ENCODE measurements at regions not wholly inside any gene's neighbourhood (a gene's known extent, or its start where the extent isn't known, plus 50 kb on each side); places are given as distances from the start of the nearest gene placed in this dataset.

DNA sequence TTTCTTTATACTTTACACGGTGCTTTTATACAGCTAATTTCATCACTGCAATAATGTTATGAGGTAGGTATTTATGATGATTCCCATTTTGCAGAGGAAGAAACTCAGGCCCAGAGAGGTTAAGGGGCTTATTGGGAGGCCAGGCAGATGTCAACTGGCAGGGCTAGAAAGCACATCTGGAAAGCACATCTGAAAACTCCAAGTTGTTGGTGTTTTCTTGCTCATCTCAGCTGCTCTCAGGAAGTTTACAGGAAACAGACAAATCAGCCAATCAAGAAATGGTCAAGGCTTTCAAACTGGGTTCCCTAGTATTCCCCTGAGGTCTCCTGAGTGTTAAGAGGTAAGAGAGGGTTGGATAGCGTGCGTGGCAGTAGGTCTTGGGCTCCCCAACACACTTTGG lies 124.1 kb upstream of the MED13L start:
- DNase-seq (ENCODE audit: low read depth in 2 of 2, low spot score in 1 of 2) = no peak

DNA sequence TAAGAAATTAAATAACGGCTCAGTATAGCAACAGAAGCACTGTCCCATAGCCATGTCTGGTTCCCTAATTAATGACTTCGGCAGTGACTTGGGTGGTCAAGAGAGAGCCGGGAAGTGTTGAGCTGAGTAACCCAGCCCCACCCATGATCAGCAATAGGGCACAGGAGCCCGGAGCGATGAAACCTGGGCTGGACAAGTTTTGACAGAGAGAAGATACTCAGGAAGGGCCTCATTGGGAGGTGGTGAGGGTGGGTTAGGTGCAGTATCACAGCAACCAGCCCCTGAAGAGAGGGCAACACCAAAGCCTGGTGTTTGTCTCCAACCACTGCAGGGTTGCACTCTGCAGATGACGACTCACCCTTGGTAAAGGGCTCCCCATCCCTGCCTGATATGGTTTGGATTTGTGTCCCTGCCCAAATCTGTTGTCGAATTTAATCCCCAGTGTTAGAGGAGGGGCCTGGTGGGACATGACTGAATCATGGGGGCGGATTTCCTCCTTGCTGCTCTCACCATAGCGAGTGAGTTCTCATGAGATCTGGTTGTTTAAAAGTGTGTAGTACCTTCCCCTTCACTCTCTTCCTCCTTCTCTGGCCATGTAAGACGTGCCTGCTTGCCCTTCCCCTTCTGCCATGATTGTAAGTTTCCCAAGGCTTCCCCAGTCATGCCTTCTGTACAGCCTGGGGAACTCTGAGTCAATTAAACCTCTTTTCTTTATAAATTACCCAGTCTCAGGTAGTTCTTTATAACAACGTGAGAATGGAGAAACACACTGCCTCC lies 124.9 kb upstream of the MED13L start:
- no peak for DNase-seq (ENCODE audit: low read depth in 2 of 2, low spot score in 1 of 2)

DNA sequence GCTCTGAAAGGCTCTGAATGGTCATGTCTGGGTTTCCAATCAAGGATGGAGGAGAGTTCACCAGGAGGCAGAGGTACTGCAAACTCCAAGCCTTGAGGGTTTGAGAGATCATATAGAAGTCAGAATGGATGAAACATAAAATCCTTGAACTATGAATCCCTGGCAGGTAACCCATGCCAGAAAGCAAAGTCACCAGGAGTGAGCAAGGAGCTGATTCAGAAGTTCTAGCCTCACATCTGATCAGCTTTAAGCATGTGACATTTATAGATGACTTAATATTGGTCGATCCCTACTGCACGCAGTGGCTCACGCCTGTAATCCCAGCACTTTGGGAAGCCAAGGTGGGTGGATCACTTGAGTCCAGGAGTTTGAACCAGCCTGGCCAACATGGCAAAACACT lies 126.1 kb upstream of the MED13L start:
- DNase-seq (ENCODE audit: low read depth in 2 of 2, low spot score in 1 of 2) = no peak

DNA sequence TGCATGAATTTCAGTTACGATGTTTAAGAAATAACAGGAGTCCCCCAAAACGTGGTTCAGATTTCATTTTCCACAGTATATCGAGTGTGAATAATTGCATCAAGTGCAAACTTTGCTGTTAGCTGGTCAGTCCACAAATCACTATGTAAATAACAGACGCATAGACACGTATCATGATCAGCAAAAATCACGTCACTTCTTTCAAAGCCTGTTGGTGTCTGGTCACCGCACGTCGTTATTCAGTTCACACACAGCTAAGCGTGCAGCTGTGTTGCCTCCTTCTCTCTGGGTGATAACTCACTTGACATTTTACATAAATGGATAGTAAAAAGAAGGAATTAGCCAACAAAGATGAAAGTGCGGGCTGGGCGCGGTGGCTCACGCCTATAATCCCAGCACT lies 126.8 kb upstream of the MED13L start:
- no peak for DNase-seq (ENCODE audit: low read depth in 2 of 2, low spot score in 1 of 2)

DNA sequence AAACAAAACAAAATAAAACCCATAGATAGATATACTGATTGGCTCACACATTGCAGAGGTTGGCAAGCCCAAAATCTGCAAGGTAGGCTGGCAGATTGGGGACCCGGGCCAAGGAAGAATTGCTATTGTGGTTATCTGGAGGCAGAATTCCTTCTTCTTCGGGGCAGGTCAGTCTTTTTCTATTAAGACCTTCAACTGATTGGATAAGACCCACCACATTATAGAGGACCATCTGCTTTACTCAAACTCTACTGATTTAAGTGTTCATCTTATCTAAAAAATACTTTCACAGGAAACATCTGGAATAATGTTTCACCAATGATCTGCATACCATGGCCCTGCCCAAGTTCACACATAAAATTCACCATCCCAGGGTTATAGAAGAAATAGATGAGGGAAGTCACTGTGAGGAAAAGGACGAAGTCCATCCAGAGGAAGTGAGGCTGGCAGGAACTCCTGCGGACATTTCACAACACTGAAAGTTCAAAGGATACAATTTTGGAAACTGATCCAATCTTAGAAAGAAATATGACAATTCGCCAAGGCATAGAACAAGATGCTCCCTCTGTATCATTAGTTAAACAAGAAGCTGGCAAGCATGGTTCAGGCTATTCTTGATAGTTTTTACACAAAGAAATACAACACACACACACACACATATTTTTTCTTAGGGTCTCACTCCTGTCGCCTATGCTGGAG lies 127.6 kb upstream of the MED13L start:
- no peak for DNase-seq (ENCODE audit: low read depth in 2 of 2, low spot score in 1 of 2)

DNA sequence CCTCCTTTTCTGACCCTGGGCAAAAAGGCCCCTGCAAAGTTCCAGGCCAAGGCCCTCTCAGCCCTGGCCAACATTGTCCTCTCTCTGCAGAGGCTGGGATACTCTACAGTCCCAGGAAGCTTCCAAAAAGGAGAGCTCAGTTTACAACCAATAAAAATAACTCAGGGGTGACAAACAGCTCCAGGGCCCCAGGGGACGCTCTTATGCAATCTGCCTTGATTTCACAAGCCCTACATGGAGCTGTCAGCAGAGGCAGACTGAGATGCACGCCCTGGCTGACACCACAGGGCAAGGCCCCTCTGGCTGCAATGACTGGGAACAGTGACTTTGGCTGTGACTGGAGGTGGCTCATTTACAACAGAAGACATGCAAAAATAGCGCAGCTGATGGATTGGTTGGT lies 129.0 kb upstream of the MED13L start:
- no peak for DNase-seq (ENCODE audit: low read depth in 2 of 2, low spot score in 1 of 2)

DNA sequence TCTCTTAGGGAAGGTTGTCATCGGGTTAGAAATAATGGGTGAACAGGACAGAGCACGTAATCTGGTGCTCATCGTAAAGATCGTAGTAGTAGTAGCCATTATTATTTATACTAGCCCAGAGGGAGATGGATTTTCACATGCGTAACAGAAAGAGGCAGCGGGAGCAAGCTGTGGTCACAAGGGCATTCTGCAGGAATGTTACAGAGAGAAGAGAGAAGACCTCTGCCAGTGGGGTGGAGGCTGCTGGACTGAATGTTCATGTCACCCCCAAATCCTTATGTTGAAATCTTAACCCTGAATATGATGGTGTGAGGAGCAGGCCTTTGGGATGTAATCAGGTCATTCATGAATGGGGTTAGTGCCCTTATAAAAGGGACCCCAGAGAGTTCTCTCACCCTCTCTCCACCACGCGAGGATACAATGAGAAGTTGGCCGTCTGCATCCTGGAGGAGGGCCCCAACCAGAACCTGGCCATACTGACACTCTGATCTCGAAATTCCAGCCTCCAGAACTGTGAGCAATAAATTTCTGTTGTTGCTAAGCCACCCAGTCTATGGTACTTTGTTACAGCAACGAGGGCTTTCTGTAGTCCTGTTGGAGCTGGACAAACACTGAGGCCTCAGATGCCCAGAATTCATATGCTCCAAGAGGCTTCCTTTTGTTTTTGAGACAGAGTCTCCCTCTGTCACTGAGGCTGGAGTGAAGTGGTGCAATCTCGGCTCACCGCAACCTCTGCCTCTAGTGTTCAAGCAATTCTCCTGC lies 131.2 kb upstream of the MED13L start:
- DNase-seq (ENCODE audit: low read depth in 2 of 2, low spot score in 1 of 2) = no peak

DNA sequence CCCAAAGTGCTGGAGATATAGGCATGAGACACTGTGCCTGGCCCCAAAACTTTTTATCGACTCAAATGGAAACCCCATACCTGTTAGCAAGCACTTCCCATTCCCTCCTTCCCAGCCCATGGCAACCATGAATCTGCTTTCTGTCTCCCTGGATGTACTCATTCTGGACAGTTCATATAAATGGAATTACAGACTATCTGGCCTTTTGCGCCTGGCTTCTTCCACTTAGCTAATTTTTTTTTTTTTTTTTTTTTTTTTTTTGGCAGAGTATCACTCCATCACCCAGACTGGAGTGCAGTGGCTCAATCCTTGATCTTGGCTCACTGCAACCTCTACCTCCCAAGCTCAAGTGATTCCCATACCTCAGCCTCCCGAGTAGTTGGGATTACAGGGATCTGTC lies 134.5 kb upstream of the MED13L start:
- DNase-seq (ENCODE audit: low read depth in 2 of 2, low spot score in 1 of 2) = no peak

DNA sequence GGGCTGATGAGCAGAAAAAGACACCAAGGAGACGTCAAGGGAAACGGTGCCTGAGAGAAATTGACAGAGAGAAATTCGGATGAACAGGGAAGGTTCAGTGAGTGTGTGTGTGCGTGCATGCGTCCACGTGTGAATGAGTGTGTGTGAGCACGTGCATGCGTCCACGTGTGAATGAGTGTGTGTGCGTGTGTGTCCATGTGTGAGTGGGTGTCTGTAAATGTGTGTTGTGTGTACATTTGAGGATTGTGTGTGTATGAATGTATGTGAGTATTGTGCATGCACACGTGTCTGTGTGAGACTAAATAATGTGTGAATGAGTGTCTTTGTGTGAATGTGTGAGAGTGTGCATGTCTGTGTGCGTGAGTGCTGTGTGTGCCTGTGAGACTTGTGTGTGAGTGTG lies 137.4 kb upstream of the MED13L start:
- no peak for DNase-seq (ENCODE audit: low read depth in 2 of 2, low spot score in 1 of 2)

DNA sequence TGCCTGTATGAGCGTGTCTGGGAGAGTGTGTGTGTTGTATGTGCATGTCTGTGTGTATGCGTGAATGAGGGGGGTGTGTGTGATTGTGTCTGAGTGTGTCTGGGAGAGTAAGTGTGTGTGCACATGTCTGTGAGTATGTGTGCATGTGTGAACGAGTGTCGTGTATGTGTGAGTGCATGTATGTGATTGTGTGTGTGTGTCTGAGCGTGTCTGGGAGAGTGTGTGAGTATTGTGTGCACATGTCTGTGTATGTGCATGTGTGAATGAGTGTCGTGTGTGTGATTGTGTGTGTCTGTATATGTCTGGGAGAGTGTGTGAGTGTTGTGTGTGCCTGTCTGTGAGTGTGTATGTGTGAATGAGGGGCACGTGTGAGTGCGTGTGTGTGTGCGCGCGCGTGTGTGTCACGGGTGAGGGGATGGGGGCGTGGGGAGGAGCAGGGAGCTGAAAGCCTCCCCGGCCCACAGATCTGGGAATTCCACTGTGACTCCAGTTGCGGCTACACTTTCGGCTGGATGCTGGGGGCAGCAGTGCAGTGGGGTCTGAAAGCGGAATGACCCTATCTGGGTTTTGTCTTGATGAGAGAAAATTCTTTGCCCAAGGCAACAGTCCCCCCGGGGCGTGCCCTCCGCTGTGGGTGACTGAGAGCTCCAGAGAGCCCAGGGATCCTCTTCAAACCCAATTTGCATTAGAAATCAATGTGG lies 138.1 kb upstream of the MED13L start:
- DNase-seq (ENCODE audit: low read depth in 2 of 2, low spot score in 1 of 2) = no peak

DNA sequence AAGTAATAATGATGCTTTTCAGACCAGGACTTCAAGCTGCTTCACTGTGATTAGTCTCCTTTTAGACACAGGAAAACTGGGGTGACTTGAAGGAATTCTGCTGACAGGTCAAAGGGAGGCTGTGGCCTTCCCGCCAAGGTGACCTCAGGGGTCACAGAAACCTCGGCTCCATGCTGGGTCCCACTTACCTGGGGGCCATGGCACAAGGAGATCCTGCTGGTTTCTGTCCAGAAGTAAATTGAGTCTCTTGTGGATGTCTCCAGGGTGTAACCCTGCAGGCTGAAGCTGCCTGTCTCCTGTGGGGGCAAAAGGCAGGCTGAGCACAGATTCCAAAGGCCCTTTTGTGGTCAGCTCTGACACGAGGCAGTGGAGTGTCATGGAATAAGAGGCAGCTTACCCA lies 138.7 kb upstream of the MED13L start:
- DNase-seq (ENCODE audit: low read depth in 2 of 2, low spot score in 1 of 2) = no peak

DNA sequence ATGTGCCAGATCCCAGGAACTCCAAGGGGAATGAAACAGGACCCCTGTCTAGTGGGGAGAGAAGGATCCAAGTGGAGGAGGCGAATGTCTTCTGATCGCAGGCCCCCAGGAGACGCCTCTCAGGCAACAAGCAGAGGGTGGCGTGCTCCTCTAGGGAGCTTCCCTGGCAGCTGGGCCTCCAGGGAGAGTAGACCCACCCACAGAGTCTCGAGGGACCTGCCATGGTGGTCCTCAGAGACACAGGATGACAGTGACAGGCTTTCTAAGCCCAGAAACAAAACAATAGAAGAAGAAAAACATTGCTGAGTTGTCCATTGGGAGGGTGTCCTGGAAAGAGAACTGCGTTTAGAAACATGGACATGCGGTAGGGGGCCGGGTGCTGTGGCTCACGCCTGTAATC lies 140.6 kb upstream of the MAP1LC3B2 start:
- DNase-seq (ENCODE audit: low read depth in 2 of 2, low spot score in 1 of 2) = no peak

DNA sequence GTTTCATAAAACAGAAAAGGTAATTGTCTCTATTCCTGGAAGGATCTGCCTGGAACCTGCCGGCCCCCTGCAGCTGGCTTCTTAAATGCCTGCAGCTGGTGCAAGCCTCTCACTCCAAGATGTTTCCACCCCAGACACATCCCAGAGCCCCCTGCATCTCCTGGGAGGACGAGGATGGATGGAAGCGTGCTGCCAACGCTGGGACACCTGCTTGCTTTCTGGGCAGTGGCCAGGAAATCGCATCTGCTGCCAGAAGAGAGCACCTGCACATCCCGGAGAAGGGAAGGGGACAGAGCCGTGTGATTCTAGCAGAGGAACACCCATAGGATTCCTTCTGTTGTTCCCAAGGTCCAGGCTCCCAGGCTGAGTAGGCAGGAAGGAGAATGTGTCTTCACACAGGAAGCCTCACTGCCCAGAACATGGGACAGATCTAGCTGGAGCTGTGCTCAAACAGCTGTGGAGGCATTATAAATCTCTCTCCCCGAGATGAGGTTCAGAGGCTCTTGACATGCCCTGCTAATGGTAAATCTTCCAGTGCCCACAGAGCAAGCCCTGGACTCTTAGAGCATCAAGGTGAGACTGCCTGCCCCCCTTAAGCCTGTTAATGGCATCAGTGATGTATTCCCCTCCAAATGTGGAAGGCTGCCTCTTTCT lies 138.8 kb upstream of the MAP1LC3B2 start:
- no peak for DNase-seq (ENCODE audit: low read depth in 2 of 2, low spot score in 1 of 2)

DNA sequence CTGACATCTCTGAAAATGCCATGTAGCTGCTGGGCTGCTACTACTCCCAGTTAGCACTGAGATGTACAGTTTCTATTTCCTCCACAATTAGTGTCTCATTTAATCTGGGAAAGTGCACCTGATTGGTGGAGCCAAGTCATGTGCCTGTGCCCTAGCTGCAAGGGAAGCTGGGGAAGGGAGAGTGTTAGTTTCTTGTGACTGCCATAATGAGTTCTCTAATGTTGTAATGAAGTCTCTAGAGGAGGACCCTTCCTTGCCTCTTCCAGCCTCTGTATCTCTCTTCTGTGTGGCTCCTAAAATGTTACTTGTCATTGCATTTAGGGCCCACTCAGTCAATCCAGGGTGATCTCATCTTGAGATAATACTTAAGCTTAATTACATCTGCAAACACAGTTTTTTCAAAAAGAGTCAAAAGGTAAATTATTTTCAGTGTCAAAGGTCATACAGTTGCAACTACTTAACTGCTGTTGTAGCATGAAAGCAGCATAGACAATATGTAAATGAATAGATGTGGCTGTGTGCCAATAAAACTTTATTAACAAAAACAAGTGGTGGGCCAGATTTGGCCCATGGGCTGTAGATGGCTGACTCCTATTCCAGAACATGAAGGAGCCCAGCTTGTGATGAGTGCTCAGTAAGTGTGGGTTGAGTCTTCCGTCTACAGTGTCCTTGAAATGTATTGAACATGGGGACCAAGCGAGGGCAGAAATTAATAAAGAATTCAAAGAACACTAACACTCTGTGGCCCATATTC lies 137.2 kb upstream of the MAP1LC3B2 start:
- DNase-seq (ENCODE audit: low read depth in 2 of 2, low spot score in 1 of 2) = no peak

DNA sequence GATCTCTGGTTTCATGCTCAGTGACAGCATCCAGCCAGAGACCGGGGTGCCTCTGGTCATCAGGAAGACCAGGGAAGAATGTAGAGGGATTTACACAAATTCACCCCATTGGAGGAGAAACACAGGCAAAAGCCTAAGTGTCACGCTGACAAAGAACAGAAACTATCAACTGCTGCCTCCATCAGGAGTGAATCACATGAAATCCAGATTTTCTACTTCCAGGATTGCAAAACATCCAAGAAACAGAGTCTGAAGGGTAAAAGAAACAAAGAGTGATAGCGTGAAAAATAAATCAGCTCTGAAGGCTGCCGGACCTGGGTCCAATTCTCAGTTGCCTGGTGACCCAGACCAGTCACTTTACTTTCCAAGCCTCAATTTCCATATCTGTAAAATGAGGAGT lies 136.1 kb upstream of the MAP1LC3B2 start:
- no peak for DNase-seq (ENCODE audit: low read depth in 2 of 2, low spot score in 1 of 2)

DNA sequence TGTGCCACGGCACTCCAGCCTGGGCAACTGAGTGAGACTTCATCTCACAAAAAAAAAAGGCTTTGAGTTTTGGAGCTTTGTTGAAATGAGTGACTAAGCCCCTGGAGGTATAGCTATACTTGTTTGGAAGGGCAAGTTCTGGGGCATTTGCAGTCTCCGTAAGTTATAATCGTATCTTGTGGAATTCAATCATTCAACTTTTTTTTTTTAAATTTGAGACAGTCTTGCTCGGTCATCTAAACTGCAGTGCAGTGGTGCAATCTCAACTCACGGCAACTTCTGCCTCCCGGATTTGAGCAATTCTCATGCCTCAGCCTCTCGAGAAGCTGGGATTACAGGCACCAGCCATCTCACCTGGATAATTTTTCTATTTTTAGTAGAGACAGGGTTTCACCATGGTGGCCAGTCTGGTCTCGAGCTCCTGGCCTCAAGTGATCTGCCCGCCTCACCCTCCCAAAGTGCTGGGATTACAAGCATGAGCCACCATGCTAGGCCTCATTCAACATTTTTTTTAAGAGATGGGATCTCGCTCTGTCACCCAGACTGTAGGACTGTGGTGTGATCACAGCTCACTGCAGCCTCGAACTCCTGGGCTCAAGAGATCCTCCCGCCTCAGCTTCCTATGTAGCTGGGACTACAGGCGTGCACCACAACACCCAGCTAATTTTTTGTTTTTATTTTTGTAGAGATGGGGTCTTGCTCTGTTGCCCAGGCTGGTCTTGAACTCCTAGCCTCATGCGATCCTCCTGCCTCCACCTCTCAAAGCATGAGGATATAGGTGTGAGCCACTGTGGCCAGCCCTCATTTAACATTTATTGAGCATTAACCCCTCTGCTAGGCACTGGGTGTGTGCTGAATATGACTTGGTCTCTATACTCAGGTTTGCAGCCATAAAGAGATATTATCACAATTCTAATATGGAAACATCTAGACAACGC lies 133.7 kb upstream of the MAP1LC3B2 start:
- DNase-seq (ENCODE audit: low read depth in 2 of 2, low spot score in 1 of 2) = no peak

DNA sequence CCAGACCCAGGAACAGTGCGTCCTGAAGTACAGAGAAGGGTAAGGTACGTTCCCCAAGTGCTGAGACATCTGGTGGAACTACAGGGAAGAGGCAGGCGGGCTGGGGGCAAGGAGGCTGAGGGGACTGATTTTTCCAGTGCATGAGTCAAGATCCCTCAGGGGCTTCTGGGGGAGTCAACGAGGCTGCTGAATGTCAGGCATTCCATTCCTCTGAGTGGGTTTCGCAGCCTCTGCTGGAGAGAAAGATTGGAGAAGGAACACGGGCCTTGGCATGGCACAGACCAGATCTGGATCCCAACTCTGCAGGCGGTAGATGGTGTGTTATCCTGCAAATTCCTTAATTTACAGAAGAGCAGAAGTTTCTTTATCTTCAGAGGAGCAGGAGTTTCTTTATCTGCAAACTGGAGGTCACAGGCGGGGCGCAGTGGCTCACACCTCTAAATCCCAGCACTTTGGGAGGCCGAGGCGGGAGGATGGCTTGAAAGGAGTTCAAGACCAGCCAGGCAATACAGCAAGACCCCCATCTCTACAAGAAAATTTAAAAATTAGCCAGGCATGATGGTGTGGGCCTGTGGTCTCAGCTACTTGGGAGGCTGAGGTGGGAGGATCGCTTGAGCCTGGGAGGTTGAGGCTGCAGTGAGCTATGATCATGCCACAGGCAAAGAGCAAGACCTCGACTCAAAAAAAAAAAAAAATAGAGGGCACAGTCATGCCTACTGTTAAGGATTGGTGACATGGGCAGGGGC lies 132.6 kb upstream of the MAP1LC3B2 start:
- DNase-seq (ENCODE audit: low read depth in 2 of 2, low spot score in 1 of 2) = no peak

DNA sequence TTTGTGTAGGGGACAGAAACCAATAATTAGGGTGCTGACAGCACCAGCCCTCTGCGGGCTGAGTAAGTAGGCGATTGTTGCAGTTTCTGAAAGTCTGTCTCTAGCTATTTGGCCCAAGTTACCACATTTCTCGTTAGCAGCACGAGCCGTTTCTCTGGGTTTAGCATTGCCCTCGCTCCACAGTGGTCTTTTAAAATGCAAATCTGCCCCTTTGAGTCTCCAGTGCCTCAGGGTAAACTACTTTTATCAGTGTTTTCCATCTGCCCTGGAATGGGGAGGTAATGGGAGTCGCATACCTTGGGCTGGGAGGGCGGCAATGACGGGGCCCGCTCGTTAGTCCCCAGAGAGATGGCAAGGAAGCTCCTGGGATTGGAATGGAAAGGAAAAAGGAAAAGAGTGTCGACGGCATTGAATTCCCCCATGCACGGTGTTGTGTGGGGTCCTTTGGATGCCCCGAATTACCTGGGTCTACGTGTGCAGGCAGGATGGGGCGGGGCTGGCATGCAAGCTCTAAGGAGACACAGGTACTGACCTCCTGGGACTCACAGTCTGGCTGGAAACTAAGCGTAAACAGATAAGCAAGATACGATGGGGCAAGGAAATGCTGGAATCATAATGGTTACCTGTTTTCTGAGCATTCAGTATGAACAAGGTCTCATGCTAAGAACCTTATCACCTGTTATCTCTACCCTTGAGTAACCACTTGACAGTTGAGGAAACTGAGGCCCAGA lies 131.8 kb upstream of the MAP1LC3B2 start:
- DNase-seq (ENCODE audit: low read depth in 2 of 2, low spot score in 1 of 2) = no peak

All from stimulated activated CD8-positive, alpha-beta memory T cell treated with anti-CD3 and anti-CD28 coated beads, Interleukin-4, amount 100 ng/mL, for 4 hours (primary cell).